ENCODE measurements at regions not wholly inside any gene's neighbourhood (a gene's known extent, or its start where the extent isn't known, plus 50 kb on each side); places are given as distances from the start of the nearest gene placed in this dataset.

GRCh38 chr18:57941841-57942489, 102.1 kb upstream of the NEDD4L start:
- no peak overlapping the region for H3K9ac ChIP-seq
- H3K9me2 ChIP-seq = no peaks in the 10 kb centered on the region
- no peaks in the 10 kb centered on the region for H3K36me3 ChIP-seq (replicated peaks in 1 of 2; ENCODE audit: control insufficient read depth in 1 of 2, insufficient read depth in 2 of 2, low read length in 1 of 2)
- no peaks in the 10 kb centered on the region for H3K27me3 ChIP-seq (ENCODE audit: insufficient read depth)
- WGBS (ENCODE audit: low lambda C conversion rate) = 79% methylated on average over 9 of the region's 9 CpGs
- H3K4me2 ChIP-seq = no peak overlapping the region
- H2AFZ ChIP-seq (ENCODE audit: low read depth) = no peak overlapping the region
- TF ChIP-seq GABPA (IDR thresholded peaks at IDR 0.05; ENCODE audit: low read depth) (no peak), CTCF (IDR thresholded peaks at IDR 0.05) (no peak), FOXM1 (IDR thresholded peaks at IDR 0.05; ENCODE audit: low read depth) (no peak), FOSL2 (IDR thresholded peaks at IDR 0.05; ENCODE audit: borderline replicate concordance, low read depth) (no peak), GATA2 (CRISPR knock-in tag; IDR thresholded peaks at IDR 0.05) (no peak), MAX (IDR thresholded peaks at IDR 0.05; ENCODE audit: low read depth) (no peak), MXI1 (IDR thresholded peaks at IDR 0.05; ENCODE audit: low read depth, low read length) (no peak), CHD2 (IDR thresholded peaks at IDR 0.05; ENCODE audit: low read length, partially characterized antibody) (no peak), TEAD4 (IDR thresholded peaks at IDR 0.05; ENCODE audit: borderline replicate concordance, insufficient read depth) (no peak), RCOR1 (IDR thresholded peaks at IDR 0.05; ENCODE audit: low read length) (no peak), EZH2phosphoT487 (IDR thresholded peaks at IDR 0.05; ENCODE audit: borderline replicate concordance, low read depth) (no peak), POLR2AphosphoS5 (IDR thresholded peaks at IDR 0.05; ENCODE audit: low read depth, low read length) (no peak), USF1 (IDR thresholded peaks at IDR 0.05; ENCODE audit: borderline replicate concordance, low read depth) (no peak), SIN3A (IDR thresholded peaks at IDR 0.05; ENCODE audit: borderline replicate concordance, low read depth, low read length) (no peak), REST (IDR thresholded peaks at IDR 0.05; ENCODE audit: low read depth, low read length) (no peak), RFX5 (IDR thresholded peaks at IDR 0.05; ENCODE audit: low read length) (no peak), EP300 (IDR thresholded peaks at IDR 0.05; ENCODE audit: borderline replicate concordance in 1 of 2, low read depth in 1 of 2, low read length in 1 of 2) (no peak), NRF1 (IDR thresholded peaks at IDR 0.05; ENCODE audit: low read depth, low read length) (no peak), ELF1 (IDR thresholded peaks at IDR 0.05) (no peak), MEF2A (IDR thresholded peaks at IDR 0.05; ENCODE audit: borderline replicate concordance, low read depth) (no peak)
- no peak overlapping the region for H3K27ac ChIP-seq (ENCODE audit: low read depth in 2 of 2, low read length in 1 of 2)
- peaks cover 0 to 6% of the 10 kb centered on the region in 2 experiments; a peak in 1 of 4 replicates for H3K4me1 ChIP-seq (ENCODE audit: control insufficient read depth in 1 of 2, insufficient read depth in 2 of 2, low read depth in 1 of 2, low read length in 1 of 2)
- DNase-seq = no peak
- CTCF ChIA-PET = interaction anchor here (1.1 kb wide), 1 partner anchor 239 kb away, joined by 3 read pairs; no protein-coding TSS in a partner anchor
- H3K79me2 ChIP-seq (ENCODE audit: insufficient read depth) = no peaks in the 10 kb centered on the region
- no peaks in the 10 kb centered on the region for H4K20me1 ChIP-seq (ENCODE audit: insufficient read depth)
- peaks cover 5% of the 10 kb centered on the region for H3F3A ChIP-seq (replicated peaks; ENCODE audit: insufficient read depth)
- H3K4me3 ChIP-seq (ENCODE audit: low read depth in 2 of 2, low read length in 1 of 2) = no peak overlapping the region
- no peaks in the 10 kb centered on the region for H3K9me3 ChIP-seq
- POLR2A ChIA-PET = no interaction called here
